ENCODE measurements at regions not wholly inside any gene's neighbourhood (a gene's known extent, or its start where the extent isn't known, plus 50 kb on each side); places are given as distances from the start of the nearest gene placed in this dataset.

DNA sequence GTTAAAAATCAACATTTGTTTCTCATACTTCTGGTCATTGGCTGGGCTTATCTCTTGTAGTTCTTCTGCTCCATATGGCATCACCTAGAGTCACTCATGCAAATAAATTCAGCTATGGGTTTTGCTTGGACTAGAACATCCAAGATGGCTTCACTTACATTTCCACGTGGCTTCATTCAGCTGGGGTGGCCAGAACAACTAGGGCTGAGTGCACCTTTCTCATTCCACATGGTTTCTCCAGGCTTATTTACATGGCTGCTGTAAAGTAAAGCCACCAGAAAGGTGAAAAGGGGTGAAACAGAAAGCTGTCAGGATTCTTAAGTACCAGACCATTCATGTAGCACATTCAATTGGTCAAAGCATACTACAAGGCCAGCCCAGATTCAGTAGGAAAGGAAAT, 151.1 kb upstream of the BMP2 start:
- TF ChIP-seq, protein P1, sequence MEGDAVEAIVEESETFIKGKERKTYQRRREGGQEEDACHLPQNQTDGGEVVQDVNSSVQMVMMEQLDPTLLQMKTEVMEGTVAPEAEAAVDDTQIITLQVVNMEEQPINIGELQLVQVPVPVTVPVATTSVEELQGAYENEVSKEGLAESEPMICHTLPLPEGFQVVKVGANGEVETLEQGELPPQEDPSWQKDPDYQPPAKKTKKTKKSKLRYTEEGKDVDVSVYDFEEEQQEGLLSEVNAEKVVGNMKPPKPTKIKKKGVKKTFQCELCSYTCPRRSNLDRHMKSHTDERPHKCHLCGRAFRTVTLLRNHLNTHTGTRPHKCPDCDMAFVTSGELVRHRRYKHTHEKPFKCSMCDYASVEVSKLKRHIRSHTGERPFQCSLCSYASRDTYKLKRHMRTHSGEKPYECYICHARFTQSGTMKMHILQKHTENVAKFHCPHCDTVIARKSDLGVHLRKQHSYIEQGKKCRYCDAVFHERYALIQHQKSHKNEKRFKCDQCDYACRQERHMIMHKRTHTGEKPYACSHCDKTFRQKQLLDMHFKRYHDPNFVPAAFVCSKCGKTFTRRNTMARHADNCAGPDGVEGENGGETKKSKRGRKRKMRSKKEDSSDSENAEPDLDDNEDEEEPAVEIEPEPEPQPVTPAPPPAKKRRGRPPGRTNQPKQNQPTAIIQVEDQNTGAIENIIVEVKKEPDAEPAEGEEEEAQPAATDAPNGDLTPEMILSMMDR (IDR thresholded peaks at IDR 0.05): no peak
- TF ChIP-seq EZH2phosphoT487 (IDR thresholded peaks at IDR 0.05; ENCODE audit: borderline replicate concordance, low read depth) (no peak), RFX5 (IDR thresholded peaks at IDR 0.05; ENCODE audit: low read length) (no peak), FOXJ3 (CRISPR knock-in tag; IDR thresholded peaks at IDR 0.05) (no peak)

Data from SK-N-SH (cell line).